ENCODE measurements at regions not wholly inside any gene's neighbourhood (a gene's known extent, or its start where the extent isn't known, plus 50 kb on each side); places are given as distances from the start of the nearest gene placed in this dataset.

DNA sequence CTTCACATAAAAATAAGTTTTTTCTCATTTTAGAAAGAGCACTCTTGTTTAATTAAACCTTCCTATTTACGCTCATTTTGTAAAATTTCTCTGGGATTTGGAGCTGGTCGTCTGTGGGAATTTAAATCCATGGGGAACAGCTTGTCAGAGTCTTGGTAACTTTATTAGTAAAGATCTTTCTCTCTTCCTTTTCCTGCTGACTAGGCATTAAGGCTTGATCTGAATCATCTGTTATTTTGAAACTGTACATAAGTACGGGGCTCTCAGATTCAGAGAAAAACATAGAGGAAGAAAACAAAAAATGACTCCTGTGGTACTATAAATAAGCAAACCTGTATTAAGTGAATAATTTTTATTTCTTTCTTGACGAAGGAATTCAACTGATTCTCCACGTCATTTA is 150.2 kb downstream of the ST6GAL2 start:
- no peak for TF ChIP-seq ZNF274 (IDR thresholded peaks at IDR 0.05; ENCODE audit: low read depth, low read length)
- TF ChIP-seq YY1 (IDR thresholded peaks at IDR 0.05; ENCODE audit: insufficient read depth, insufficient read length): no peak

Data from NT2/D1 (cell line).